Neural cell (in vitro differentiated cells): ENCODE measurements at regions not wholly inside any gene's neighbourhood (a gene's known extent, or its start where the extent isn't known, plus 50 kb on each side); places are given as distances from the start of the nearest gene placed in this dataset.

Source experiments
- H2AFZ ChIP-seq: fragments of 200-600, 300-800 bp; sonication (generic), shearing (Covaris generic); 2 replicates; pipeline ENCODE4 v1.6.0; 2014; ENCODE audit warnings: low read depth, mild to moderate bottlenecking, antibody characterized with exemption, low read length, moderate library complexity
- H3F3A ChIP-seq: fragments of 200-600 bp; shearing (Covaris generic); 2 replicates; pipeline ENCODE4 v1.6.1; 2016; ENCODE audit warnings: mild to moderate bottlenecking, moderate library complexity, mixed read lengths, antibody characterized with exemption, low read length; ENCODE audit not compliant: insufficient read depth, poor library complexity, severe bottlenecking
- H3K27ac ChIP-seq: fragments of 200-600, 300-800 bp; sonication (generic), shearing (Covaris generic); 2 replicates; pipeline ENCODE4 v1.5.1; 2014; ENCODE audit warnings: mild to moderate bottlenecking, low read length, moderate library complexity
- H3K27me3 ChIP-seq: fragments of 300-800, 200-600 bp; sonication (generic), shearing (Covaris generic); 2 replicates; pipeline ENCODE4 v1.6.0; 2014; ENCODE audit warnings: mild to moderate bottlenecking, low read depth, low read length, moderate library complexity; ENCODE audit not compliant: insufficient read depth
- H3K36me3 ChIP-seq: fragments of 300-800, 200-600 bp; sonication (generic), shearing (Covaris generic); 2 replicates; pipeline ENCODE4 v1.5.1; 2014; ENCODE audit warnings: mild to moderate bottlenecking, antibody characterized with exemption, low read length, moderate library complexity; ENCODE audit not compliant: insufficient read depth
- H3K4me2 ChIP-seq: fragments of 300-800, 200-600 bp; sonication (generic), shearing (Covaris generic); 2 replicates; pipeline ENCODE4 v1.6.0; 2014; ENCODE audit warnings: mild to moderate bottlenecking, low read length
- H3K4me3 ChIP-seq: fragments of 300-800, 200-600 bp; sonication (generic), shearing (Covaris generic); 2 replicates; pipeline ENCODE4 v1.5.1; 2014; ENCODE audit warnings: mild to moderate bottlenecking, low read length, moderate library complexity
- H3K79me2 ChIP-seq: fragments of 200-600 bp; shearing (Covaris generic); replicated peaks from 2 replicates; pipeline ENCODE4 v1.6.0; 2014; ENCODE audit warnings: mild to moderate bottlenecking, low read length, moderate library complexity; ENCODE audit not compliant: insufficient read depth
- H3K9ac ChIP-seq: fragments of 300-800, 200-600 bp; sonication (generic), shearing (Covaris generic); 2 replicates; pipeline ENCODE4 v1.6.1; 2016; ENCODE audit warnings: mild to moderate bottlenecking, low read length, mixed read lengths
- H3K9me2 ChIP-seq: fragments of 200-600 bp; shearing (Covaris generic); 2 replicates; pipeline ENCODE4 v1.6.1; 2016; ENCODE audit warnings: mild to moderate bottlenecking, low read length, mixed read lengths; ENCODE audit not compliant: insufficient read depth
- H3K9me3 ChIP-seq: fragments of 200-600, 300-800 bp; sonication (generic), shearing (Covaris generic); 2 replicates; pipeline ENCODE4 v1.6.1; 2016; ENCODE audit warnings: mild to moderate bottlenecking, mixed run types, low read length, moderate library complexity, mixed read lengths
- H4K20me1 ChIP-seq: fragments of 200-600 bp; shearing (Covaris generic); 2 replicates; pipeline ENCODE4 v1.6.1; 2016; ENCODE audit warnings: mild to moderate bottlenecking, mixed run types; ENCODE audit not compliant: insufficient read depth
- CTCF ChIP-seq: fragments of 450-650 bp; IDR thresholded peaks from 2 replicates; pipeline ENCODE4 v1.5.1; 2014; ENCODE audit warnings: antibody characterized with exemption, mild to moderate bottlenecking, moderate library complexity; ENCODE audit not compliant: poor library complexity, severe bottlenecking
- EP300 ChIP-seq: fragments of 450-650 bp; conservative IDR thresholded peaks from 2 replicates; pipeline ENCODE4 v1.6.1; 2014; ENCODE audit warnings: antibody characterized with exemption, mild to moderate bottlenecking, moderate library complexity; ENCODE audit not compliant: poor library complexity, severe bottlenecking
- EZH2 ChIP-seq: fragments of 200-600, 300-800 bp; shearing (Covaris generic), sonication (generic); IDR thresholded peaks from 2 replicates; pipeline ENCODE4 v1.6.1; 2014; ENCODE audit warnings: antibody characterized with exemption, low read length, borderline replicate concordance, mild to moderate bottlenecking; ENCODE audit not compliant: insufficient read depth, poor library complexity, severe bottlenecking
- MXI1 ChIP-seq: fragments of 450-650 bp; conservative IDR thresholded peaks from 2 replicates; pipeline ENCODE4 v1.6.1; 2014; ENCODE audit warnings: antibody characterized with exemption, mild to moderate bottlenecking; ENCODE audit not compliant: poor library complexity, severe bottlenecking
- POLR2AphosphoS5 ChIP-seq: IDR thresholded peaks from 2 replicates; pipeline ENCODE4 v1.6.1; 2012
- RAD21 ChIP-seq: fragments of 450-650 bp; conservative IDR thresholded peaks from 2 replicates; pipeline ENCODE4 v1.6.1; 2014; ENCODE audit warnings: antibody characterized with exemption, mild to moderate bottlenecking, moderate library complexity
- REST ChIP-seq: IDR thresholded peaks from 2 replicates; pipeline ENCODE4 v1.6.1; 2012; ENCODE audit warnings: borderline replicate concordance
- SMC3 ChIP-seq: fragments of 450-650 bp; conservative IDR thresholded peaks from 2 replicates; pipeline ENCODE4 v1.6.1; 2014; ENCODE audit warnings: antibody characterized with exemption, mild to moderate bottlenecking, moderate library complexity; ENCODE audit not compliant: poor library complexity
- TAF1 ChIP-seq: IDR thresholded peaks from 2 replicates; pipeline ENCODE4 v1.6.1; 2012; ENCODE audit warnings: low read depth

- H3K9ac ChIP-seq, result no peak overlapping the region
- H3K27me3 ChIP-seq, result no peaks in the 10 kb centered on the region
- H3K27ac ChIP-seq, result no peak overlapping the region
- H3K9me3 ChIP-seq, result no peaks in the 10 kb centered on the region
- no peaks in the 10 kb centered on the region for H3K9me2 ChIP-seq
- H3K36me3 ChIP-seq, result no peaks in the 10 kb centered on the region
- H3K4me3 ChIP-seq, result no peak overlapping the region
- H3K79me2 ChIP-seq, result no peaks in the 10 kb centered on the region
- TF ChIP-seq EZH2 (no peak), TAF1 (no peak), SMC3 (no peak), MXI1 (no peak), EP300 (no peak), RAD21 (no peak), REST (no peak), CTCF (no peak), POLR2AphosphoS5 (no peak)
- no peak overlapping the region for H3K4me2 ChIP-seq
- no peaks in the 10 kb centered on the region for H4K20me1 ChIP-seq
- no peaks in the 10 kb centered on the region for H3F3A ChIP-seq
- no peak overlapping the region for H2AFZ ChIP-seq
Measured at GRCh38 chr5:77928776-77929300, 152.7 kb upstream of the TBCA start.

- Histone ChIP-seq H3K27me3 (no peaks in the 10 kb centered on the region), H3K4me2 (no peak overlapping the region), H3F3A (no peaks in the 10 kb centered on the region), H3K36me3 (no peaks in the 10 kb centered on the region), H3K9me2 (no peaks in the 10 kb centered on the region), H4K20me1 (no peaks in the 10 kb centered on the region), H3K79me2 (no peaks in the 10 kb centered on the region), H2AFZ (no peak overlapping the region), H3K27ac (no peak overlapping the region), H3K9me3 (no peaks in the 10 kb centered on the region), H3K9ac (no peak overlapping the region), H3K4me3 (no peak overlapping the region)
- TF ChIP-seq EZH2 (no peak), EP300 (no peak), MXI1 (no peak), CTCF (no peak)
Measured at GRCh38 chr5:77926337-77926736, 150.2 kb upstream of the TBCA start.
